Ovary (tissue), 7 donors: ENCODE measurements at regions not wholly inside any gene's neighbourhood (a gene's known extent, or its start where the extent isn't known, plus 50 kb on each side); places are given as distances from the start of the nearest gene placed in this dataset.

Experiments
- DNase-seq, 5 donors: peaks; one replicate each; pipeline ENCODE4 v3.0.0-alpha.2; 2019 to 2020
- H3K27ac ChIP-seq, 2 donors: fragments of 200-600 bp; one replicate each; pipeline versions ENCODE4 v1.5.1 to v1.8.0; 2019 to 2022
- H3K27me3 ChIP-seq: fragments of 200-600 bp; one replicate; pipeline ENCODE4 v1.8.0; 2022
- H3K36me3 ChIP-seq: fragments of 200-600 bp; sonication (generic); one replicate; pipeline ENCODE4 v1.5.1; 2019
- H3K4me1 ChIP-seq: one replicate; pipeline ENCODE4 v1.8.1; 2013; ENCODE audit warnings: mild to moderate bottlenecking, moderate library complexity; ENCODE audit not compliant: insufficient read depth
- H3K4me3 ChIP-seq: fragments of 200-600 bp; sonication (generic); one replicate; pipeline ENCODE4 v1.5.1; 2017
- H3K9me3 ChIP-seq, 2 donors: fragments of 200-600 bp in 1 of 2; sonication (generic) in 1 of 2; one replicate each; pipeline versions ENCODE4 v1.5.1 to v1.8.1; 2013 to 2019; ENCODE audit warnings: mild to moderate bottlenecking in 1 of 2, moderate library complexity in 1 of 2
- CTCF ChIP-seq, 3 donors: fragments of 450-650 bp in 2 of 3; fragments of 200-600 bp in 1 of 3; IDR thresholded peaks; one replicate each; pipeline versions ENCODE4 v1.5.1 to v1.8.0; 2016 to 2022; ENCODE audit warnings: antibody characterized with exemption in 3 of 3, mild to moderate bottlenecking in 1 of 3
- EP300 ChIP-seq: sonication (generic); formaldehyde crosslinking; IDR thresholded peaks from one replicate; pipeline ENCODE4 v1.6.1; 2017; ENCODE audit warnings: antibody characterized with exemption
- POLR2A ChIP-seq: fragments of 450-650 bp; IDR thresholded peaks from one replicate; pipeline ENCODE4 v1.6.1; 2017; ENCODE audit warnings: antibody characterized with exemption, mild to moderate bottlenecking, moderate library complexity
- WGBS, 3 donors: extraction: QIAGEN DNeasy Blood & Tissue Kit in 1 of 3; methylation state at CpG; one replicate each; pipeline versions ENCODE4 v1.1.5 to v1.1.7; 2013 to 2017; 5-methylcytosine and 5-hydroxymethylcytosine counted together
- intact Hi-C, 4 donors: fragments of 100-400 bp; cut with DNase I; formaldehyde crosslinking; loops; one replicate each; pipeline versions ENCODE4 v1.11.0 to v1.15.1; 2022 to 2023
- donor health status: DM: no; HTN: no; CAD: no; lungs with moderate emphysema.
- donor health status: DM: no; HTN: no; CAD: no.
- donor health status: Bipolar disorder and iron deficiency.
- donor health status: DM: no; HTN: no; CAD: no.
- donor health status: DM: yes; HTN: yes; CAD: no.

- TF ChIP-seq EP300 (no peak), CTCF (IDR thresholded peaks at IDR 0.05) (no peak), POLR2A (no peak)
- no peaks in the 10 kb centered on the region for H3K4me1 ChIP-seq
- H3K4me3 ChIP-seq: no peak overlapping the region
- DNase-seq: no peak
- intact Hi-C loops: no loop called here
- H3K9me3 ChIP-seq: no peaks in the 10 kb centered on the region
- H3K27me3 ChIP-seq: no peaks in the 10 kb centered on the region
- no peaks in the 10 kb centered on the region for H3K36me3 ChIP-seq
- no peak overlapping the region for H3K27ac ChIP-seq
Measured at GRCh38 chr5:107032629-107033028, 638.1 kb downstream of the EFNA5 start.

GRCh38 chr5:107028938-107029337 lies 641.8 kb downstream of the EFNA5 start:
- Histone ChIP-seq H3K27ac (no peak overlapping the region), H3K27me3 (no peaks in the 10 kb centered on the region), H3K36me3 (no peaks in the 10 kb centered on the region), H3K4me1 (no peaks in the 10 kb centered on the region), H3K9me3 (no peaks in the 10 kb centered on the region), H3K4me3 (no peak overlapping the region)
- TF ChIP-seq EP300 (no peak), CTCF (IDR thresholded peaks at IDR 0.05) (no peak), POLR2A (no peak)
- no peak for DNase-seq
- intact Hi-C loops: no loop called here
- WGBS, 3 donors: 92 to 100% (median 98%) methylated on average over 2 of the region's 2 CpGs

- WGBS, 3 donors: 47 to 76% (median 61%) methylated on average over 3 of the region's 3 CpGs
- no peaks in the 10 kb centered on the region for H3K36me3 ChIP-seq
- DNase-seq: no peak
- no peaks in the 10 kb centered on the region for H3K4me1 ChIP-seq
- H3K27me3 ChIP-seq: no peaks in the 10 kb centered on the region
- no peak overlapping the region for H3K4me3 ChIP-seq
- no peak overlapping the region for H3K27ac ChIP-seq
- TF ChIP-seq POLR2A (no peak), CTCF (IDR thresholded peaks at IDR 0.05) (no peak), EP300 (no peak)
- H3K9me3 ChIP-seq: no peaks in the 10 kb centered on the region
- intact Hi-C loops: no loop called here
Measured at GRCh38 chr5:107025712-107026497, 644.8 kb downstream of the EFNA5 start.

- Histone ChIP-seq H3K4me3 (no peak overlapping the region), H3K27me3 (no peaks in the 10 kb centered on the region), H3K27ac (no peak overlapping the region), H3K9me3 (no peaks in the 10 kb centered on the region), H3K36me3 (no peaks in the 10 kb centered on the region), H3K4me1 (no peaks in the 10 kb centered on the region)
- no peak for DNase-seq
- TF ChIP-seq CTCF (IDR thresholded peaks at IDR 0.05): no peak
- TF ChIP-seq EP300: no peak
- TF ChIP-seq POLR2A: no peak
- intact Hi-C loops: no loop called here
Measured at GRCh38 chr5:107023732-107024131, 647.0 kb downstream of the EFNA5 start.
